NCI-H2196 (cell line): ENCODE measurements at regions not wholly inside any gene's neighbourhood (a gene's known extent, or its start where the extent isn't known, plus 50 kb on each side); places are given as distances from the start of the nearest gene placed in this dataset.

ENCODE experiments used
- DNase-seq: peaks from one replicate; lab custom pipeline; 2025; ENCODE audit not compliant: unreplicated experiment; lab: John Stamatoyannopoulos, UW

DNA sequence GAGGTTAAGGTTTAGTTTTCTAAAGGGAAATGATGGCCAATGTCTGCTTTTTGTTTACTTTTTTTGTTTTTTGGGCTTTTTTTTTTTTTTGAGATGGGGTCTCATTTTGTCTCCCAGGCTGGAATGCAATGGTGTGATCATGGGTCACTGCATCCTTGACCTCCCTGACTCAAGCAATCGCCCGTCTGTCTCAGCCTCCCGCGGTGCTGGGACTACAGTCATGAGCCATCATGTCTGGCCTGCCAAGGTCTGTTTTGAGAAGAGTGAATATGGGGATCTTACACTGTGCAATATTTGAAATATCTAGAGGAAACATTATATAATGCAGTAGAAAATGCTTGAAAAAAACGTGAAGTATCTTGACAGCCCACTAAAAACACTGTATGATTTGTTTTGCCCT lies 162.5 kb downstream of the GASK1B start:
- no peak for DNase-seq

- no peak for DNase-seq
Observed at GRCh38 chr4:158008551-158009218, 164.1 kb downstream of the GASK1B start.

DNA sequence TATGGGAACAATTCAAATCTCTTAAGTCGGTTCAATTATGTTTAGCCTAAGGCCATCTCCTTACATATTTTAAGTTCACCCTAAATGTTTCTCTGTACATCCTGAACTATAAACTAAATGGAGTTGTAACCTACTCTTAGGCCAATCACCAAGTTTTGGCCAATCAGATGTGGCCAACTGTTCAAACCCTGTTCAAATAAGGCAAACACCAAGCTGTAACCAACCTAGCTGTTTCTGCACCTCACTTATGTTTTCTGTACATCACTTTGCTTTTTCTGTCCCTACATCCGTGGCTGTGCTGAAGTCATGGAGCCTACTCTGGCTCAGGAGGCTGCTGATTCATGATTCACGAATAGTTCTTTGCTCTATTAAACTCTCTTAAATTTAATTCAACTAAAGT lies 165.3 kb downstream of the GASK1B start:
- DNase-seq = no peak

- DNase-seq = no peak
Observed at GRCh38 chr4:158006990-158007389, 165.8 kb downstream of the GASK1B start.

GRCh38 chr4:158005021-158005420 lies 167.8 kb downstream of the GASK1B start:
- no peak for DNase-seq

DNA sequence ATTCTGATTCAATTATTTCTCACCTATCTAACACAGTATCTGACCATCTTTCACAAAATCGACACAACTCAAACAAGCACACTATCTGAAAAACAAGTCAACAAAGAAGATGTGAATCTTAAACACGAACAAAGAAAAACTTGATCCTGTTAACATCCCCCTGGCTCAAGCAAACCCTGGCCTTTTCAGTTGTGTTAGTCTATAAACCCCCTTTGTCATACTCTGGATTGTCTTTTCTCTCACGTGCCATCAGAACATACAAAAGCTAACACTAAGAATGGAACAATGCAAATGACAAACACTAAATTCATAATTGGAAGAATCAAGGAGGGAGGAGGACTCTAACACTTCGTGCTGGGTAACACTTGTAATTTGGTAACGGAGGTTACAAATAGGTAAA lies 168.7 kb downstream of the GASK1B start:
- DNase-seq = no peak

DNA sequence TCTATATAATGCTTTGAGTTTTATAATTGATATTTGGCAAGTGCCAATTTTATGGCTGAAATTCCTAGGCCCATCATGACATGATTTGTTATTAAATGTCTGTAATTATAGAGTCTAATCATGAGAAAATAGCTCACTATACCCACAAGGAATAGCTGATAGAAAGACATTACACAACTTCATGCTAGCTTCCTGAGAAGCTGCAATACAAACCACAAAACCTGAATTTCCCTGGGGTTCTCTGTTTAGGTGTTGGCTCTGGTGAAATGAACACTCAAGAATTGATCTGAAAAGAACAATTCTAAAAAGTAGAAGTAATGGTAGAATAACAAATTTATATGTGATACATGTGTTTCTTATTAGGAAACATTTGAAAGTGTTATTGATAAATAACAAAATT lies 169.6 kb downstream of the GASK1B start:
- no peak for DNase-seq

DNA sequence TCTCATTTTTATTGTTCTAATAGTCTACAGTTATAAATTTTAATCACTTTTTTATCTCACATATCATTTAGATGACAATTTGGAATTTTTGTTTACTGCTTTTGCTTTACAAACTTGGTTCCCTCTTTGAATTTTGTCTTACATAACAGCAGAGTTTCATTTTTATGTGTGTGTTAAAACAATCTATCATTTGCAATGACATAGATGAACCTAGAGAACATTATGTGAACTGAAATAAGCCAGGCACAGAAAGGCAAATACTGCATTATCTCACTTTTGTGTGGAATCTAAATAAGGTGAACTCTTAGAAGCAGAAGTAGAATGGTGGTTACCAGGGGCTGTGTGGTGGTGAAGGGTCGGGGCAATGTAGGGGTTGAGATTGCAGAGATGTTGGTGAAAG lies 170.7 kb downstream of the GASK1B start:
- no peak for DNase-seq

GRCh38 chr4:158001756-158002155 lies 171.1 kb downstream of the GASK1B start:
- no peak for DNase-seq

DNA sequence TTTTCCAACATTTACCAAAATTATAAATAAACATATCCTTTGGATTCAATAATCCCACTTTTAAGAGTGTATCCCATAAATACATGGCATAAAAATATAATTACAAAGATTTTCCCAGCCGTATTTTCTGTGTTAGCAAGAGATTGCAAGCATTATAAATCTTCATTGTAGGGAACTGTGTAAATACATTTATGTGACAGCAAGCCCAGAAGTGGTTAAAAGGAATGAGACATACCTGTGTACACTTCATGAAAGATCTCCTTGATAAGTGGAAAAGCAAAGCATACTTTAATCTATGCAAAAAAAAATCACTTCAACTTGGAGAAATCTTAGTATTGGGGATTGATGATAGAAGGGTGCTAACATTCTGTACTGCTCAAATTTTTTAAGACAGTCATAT lies 173.1 kb downstream of the GASK1B start:
- no peak for DNase-seq

DNA sequence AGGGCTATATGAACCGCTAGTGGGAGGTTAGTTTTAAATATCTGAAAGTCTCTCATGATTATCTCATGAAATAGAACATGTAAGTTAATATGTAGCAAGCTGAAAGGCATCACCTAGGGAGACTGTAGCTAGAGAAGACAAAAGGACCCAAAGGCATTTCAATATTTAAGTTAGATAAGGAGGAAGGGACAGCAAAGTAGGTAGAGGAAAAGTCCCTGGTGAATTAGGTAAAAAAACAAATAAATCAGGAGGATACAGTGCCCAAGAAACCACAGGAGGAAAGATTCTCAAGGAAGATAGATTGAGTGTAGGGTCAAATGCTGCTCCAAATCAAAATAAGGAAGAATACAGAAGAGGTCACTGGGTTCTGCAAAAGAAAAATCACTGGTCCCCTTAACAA lies 175.5 kb downstream of the GASK1B start:
- DNase-seq = no peak

DNA sequence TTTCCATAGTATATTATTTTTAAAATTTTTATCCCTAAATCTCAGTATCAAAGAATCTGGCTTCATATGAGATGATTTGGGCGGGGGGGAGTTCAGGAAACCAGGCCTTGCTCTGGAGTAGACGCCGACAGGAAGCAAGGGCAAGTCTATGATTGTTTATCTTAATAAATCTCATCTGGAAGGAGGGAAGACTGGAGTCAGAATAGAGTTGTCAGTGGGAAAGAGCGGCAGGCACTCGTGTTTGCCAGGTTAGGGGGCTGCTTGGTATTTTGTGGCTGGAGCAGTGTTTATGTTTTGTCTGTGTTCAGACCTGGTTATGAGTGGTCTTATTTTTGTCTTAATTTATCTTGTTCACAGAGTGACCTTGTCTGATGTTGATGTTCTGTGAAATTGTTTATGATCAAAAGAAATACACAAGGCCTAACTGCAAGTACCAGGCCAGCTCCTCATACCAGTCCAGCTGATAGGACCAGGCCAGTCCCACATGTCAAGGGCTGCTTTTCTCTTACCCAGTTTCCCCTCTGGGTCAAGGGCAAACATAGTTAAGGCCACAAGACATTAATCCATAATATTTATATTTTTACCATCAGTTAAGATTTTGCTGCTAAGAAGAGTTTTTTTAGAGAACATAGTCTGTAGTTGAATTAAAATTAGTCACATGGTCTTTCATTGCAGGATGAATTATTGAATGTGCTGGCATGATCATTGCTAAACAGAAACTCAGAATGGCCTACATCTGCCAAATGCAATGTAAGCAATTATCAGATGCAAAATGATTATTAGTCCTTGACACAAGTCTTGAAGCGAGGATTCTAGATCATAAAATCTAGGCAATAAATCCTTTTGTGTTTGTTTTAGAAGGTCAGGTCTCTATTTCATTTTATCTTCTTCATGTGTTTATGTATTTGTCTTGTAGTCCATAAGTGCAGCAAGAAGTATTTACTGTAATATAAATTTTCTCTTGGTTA lies 176.5 kb downstream of the GASK1B start:
- no peak for DNase-seq

GRCh38 chr4:157994863-157995262 lies 178.0 kb downstream of the GASK1B start:
- DNase-seq = no peak

DNA sequence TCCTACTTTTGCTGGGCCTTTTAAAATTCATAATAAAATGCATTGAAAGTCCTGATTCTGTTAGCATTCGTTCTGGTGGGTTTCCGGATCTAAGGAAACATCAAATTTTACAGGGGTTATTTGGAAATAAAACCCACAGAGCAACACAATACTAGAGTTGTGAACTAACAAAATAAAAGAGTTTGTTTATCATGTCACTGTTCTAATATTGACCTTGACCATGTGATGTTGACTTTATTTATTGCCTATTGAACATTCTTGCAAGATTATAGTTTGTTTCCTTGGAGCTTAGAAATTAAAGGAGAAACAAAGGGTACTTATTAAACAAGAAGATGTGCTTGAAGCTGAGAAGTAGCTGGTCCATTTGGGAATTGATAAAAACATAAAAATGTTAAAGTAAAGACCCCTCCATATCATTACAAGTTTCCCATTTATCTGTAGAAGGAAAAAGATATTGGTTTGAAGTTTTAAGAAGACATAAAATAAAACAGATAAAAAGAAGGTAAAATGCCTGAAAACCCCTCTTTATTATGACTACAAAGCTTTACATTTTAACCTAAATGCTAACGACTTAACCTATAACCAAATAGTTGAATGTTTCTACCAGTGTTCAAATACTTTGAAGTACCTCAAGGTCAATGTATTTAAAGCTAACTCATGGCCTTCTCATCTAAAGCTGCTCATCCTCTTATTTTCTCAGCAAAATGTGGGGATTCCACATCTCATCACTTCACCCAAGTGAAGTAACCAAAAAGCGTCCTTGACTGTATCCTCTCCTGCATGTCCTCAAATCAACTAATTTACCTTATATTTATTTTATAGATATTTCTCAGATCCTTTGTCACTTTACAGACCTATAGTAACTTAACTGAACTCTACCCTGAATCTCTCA lies 179.6 kb downstream of the GASK1B start:
- DNase-seq = no peak

DNA sequence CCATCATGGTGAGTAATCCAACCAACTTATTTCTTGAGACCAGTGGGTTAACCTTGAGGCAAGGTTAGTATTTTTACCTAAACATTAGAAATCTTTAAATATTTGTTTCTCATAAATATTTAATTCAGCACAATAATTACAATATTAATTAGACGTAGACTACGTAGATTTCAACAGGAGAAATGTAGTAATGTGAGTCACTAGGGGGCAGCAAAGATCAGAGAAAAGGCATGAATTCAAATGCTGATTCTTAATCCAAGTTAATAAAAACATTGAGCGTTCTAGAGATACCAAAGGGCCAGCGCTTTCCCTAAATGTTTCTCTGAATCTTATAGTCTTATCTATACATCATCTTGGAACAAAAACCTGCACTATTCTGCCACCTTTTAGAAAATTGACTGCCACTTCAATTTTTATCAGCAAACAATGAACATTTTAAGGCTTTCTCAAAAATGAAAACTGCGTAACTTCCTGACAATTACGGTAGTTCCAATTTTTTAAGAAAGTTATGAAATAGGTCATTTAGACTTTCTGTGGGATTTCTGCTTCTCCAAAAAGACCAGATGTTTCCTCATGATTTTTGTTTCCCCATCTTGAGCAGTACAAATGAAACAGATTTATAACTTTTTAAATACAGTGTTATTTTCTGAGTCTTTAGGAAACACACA lies 180.7 kb downstream of the GASK1B start:
- DNase-seq = peak; percentile 48

DNA sequence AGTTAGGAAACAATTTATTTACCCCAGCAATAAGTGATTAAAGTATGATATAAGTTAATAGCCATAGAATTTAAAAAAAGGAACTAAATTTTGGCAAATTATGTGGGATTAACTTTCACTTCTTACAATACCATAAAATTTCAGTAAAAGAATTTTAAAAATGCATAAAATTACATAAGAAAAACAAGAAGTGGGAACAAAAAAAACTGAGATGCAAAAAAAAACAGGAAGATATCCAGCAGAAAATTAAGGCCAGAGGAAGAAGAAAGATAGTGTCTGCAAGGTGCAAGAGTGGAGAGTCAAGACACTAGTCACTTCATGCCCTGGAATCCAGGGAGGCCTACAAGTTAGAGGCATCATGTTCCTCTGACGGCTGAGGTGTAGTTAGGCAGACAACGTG lies 184.2 kb downstream of the GASK1B start:
- no peak for DNase-seq

GRCh38 chr4:157984285-157984911 lies 188.4 kb downstream of the GASK1B start:
- no peak for DNase-seq

- DNase-seq = no peak
Observed at GRCh38 chr4:157983300-157983699, 189.5 kb downstream of the GASK1B start.

GRCh38 chr4:157980158-157980557 lies 192.7 kb downstream of the GASK1B start:
- no peak for DNase-seq

- no peak for DNase-seq
Observed at GRCh38 chr4:157978680-157979361, 194.0 kb downstream of the GASK1B start.
